ENCODE measurements at regions not wholly inside any gene's neighbourhood (a gene's known extent, or its start where the extent isn't known, plus 50 kb on each side); places are given as distances from the start of the nearest gene placed in this dataset.

- DNase-seq (ENCODE audit: low read depth, low spot score) = no peak
- Histone ChIP-seq H3K36me3 (ENCODE audit: insufficient read depth, low read length) (no peaks in the 10 kb centered on the region), H3K9ac (ENCODE audit: insufficient read length) (no peak overlapping the region), H3K4me3 (peak overlapping the region; percentile 15; the same call in 1 of the 2 replicates), H3K9me3 (ENCODE audit: low read depth, low read length) (no peaks in the 10 kb centered on the region), H3K27ac (no peak overlapping the region)
- no peak for TF ChIP-seq EZH2 (IDR thresholded peaks at IDR 0.05)
- no peak for TF ChIP-seq FOXP2 (optimal IDR thresholded peaks at IDR 0.05; ENCODE audit: control extremely low read depth, extremely low read length, insufficient read depth)
- TF ChIP-seq POLR2AphosphoS5 (IDR thresholded peaks at IDR 0.05; ENCODE audit: borderline replicate concordance, low read depth, low read length) = no peak
These were observed 253.8 kb downstream of the TNS1 start for GRCh38 chr2:217749008-217749407.

GRCh38 chr2:217746808-217747207, 256.0 kb downstream of the TNS1 start:
- H3K27ac ChIP-seq = no peak overlapping the region
- TF ChIP-seq POLR2AphosphoS5 (IDR thresholded peaks at IDR 0.05; ENCODE audit: borderline replicate concordance, low read depth, low read length) (no peak), EZH2 (IDR thresholded peaks at IDR 0.05) (no peak), FOXP2 (optimal IDR thresholded peaks at IDR 0.05; ENCODE audit: control extremely low read depth, extremely low read length, insufficient read depth) (no peak)
- no peak for DNase-seq (ENCODE audit: low read depth, low spot score)
- H3K36me3 ChIP-seq (ENCODE audit: insufficient read depth, low read length) = no peaks in the 10 kb centered on the region
- H3K4me3 ChIP-seq = no peak overlapping the region
- H3K9ac ChIP-seq (ENCODE audit: insufficient read length) = no peak overlapping the region
- H3K9me3 ChIP-seq (ENCODE audit: low read depth, low read length) = no peaks in the 10 kb centered on the region

- TF ChIP-seq POLR2AphosphoS5 (IDR thresholded peaks at IDR 0.05; ENCODE audit: borderline replicate concordance, low read depth, low read length) = no peak
- TF ChIP-seq EZH2 (IDR thresholded peaks at IDR 0.05) = no peak
- no peak for TF ChIP-seq FOXP2 (optimal IDR thresholded peaks at IDR 0.05; ENCODE audit: control extremely low read depth, extremely low read length, insufficient read depth)
- H3K9me3 ChIP-seq (ENCODE audit: low read depth, low read length) = no peaks in the 10 kb centered on the region
- DNase-seq (ENCODE audit: low read depth, low spot score) = no peak
- no peak overlapping the region for H3K27ac ChIP-seq
- H3K4me3 ChIP-seq = no peak overlapping the region
- H3K9ac ChIP-seq (ENCODE audit: insufficient read length) = no peak overlapping the region
- no peaks in the 10 kb centered on the region for H3K36me3 ChIP-seq (ENCODE audit: insufficient read depth, low read length)
These were observed 258.6 kb downstream of the TNS1 start for GRCh38 chr2:217743966-217744761.

GRCh38 chr2:217743407-217743806, 259.4 kb downstream of the TNS1 start:
- DNase-seq (ENCODE audit: low read depth, low spot score) = no peak
- no peak overlapping the region for H3K4me3 ChIP-seq
- H3K36me3 ChIP-seq (ENCODE audit: insufficient read depth, low read length) = no peaks in the 10 kb centered on the region
- no peak overlapping the region for H3K27ac ChIP-seq
- TF ChIP-seq FOXP2 (optimal IDR thresholded peaks at IDR 0.05; ENCODE audit: control extremely low read depth, extremely low read length, insufficient read depth) (no peak), POLR2AphosphoS5 (IDR thresholded peaks at IDR 0.05; ENCODE audit: borderline replicate concordance, low read depth, low read length) (no peak), EZH2 (IDR thresholded peaks at IDR 0.05) (no peak)
- H3K9me3 ChIP-seq (ENCODE audit: low read depth, low read length) = no peaks in the 10 kb centered on the region
- no peak overlapping the region for H3K9ac ChIP-seq (ENCODE audit: insufficient read length)

GRCh38 chr2:217742841-217743240, 260.0 kb downstream of the TNS1 start:
- DNase-seq (ENCODE audit: low read depth, low spot score) = no peak
- no peak for TF ChIP-seq POLR2AphosphoS5 (IDR thresholded peaks at IDR 0.05; ENCODE audit: borderline replicate concordance, low read depth, low read length)
- no peak for TF ChIP-seq FOXP2 (optimal IDR thresholded peaks at IDR 0.05; ENCODE audit: control extremely low read depth, extremely low read length, insufficient read depth)
- no peak for TF ChIP-seq EZH2 (IDR thresholded peaks at IDR 0.05)
- no peak overlapping the region for H3K4me3 ChIP-seq
- H3K9ac ChIP-seq (ENCODE audit: insufficient read length) = no peak overlapping the region
- no peaks in the 10 kb centered on the region for H3K9me3 ChIP-seq (ENCODE audit: low read depth, low read length)
- no peak overlapping the region for H3K27ac ChIP-seq
- no peaks in the 10 kb centered on the region for H3K36me3 ChIP-seq (ENCODE audit: insufficient read depth, low read length)

- no peak for TF ChIP-seq FOXP2 (optimal IDR thresholded peaks at IDR 0.05; ENCODE audit: control extremely low read depth, extremely low read length, insufficient read depth)
- no peak for TF ChIP-seq EZH2 (IDR thresholded peaks at IDR 0.05)
- TF ChIP-seq POLR2AphosphoS5 (IDR thresholded peaks at IDR 0.05; ENCODE audit: borderline replicate concordance, low read depth, low read length) = no peak
- Histone ChIP-seq H3K9me3 (ENCODE audit: low read depth, low read length) (no peaks in the 10 kb centered on the region), H3K27ac (no peak overlapping the region), H3K4me3 (no peak overlapping the region), H3K36me3 (ENCODE audit: insufficient read depth, low read length) (no peaks in the 10 kb centered on the region), H3K9ac (ENCODE audit: insufficient read length) (no peak overlapping the region)
- no peak for DNase-seq (ENCODE audit: low read depth, low spot score)
These were observed 260.5 kb downstream of the TNS1 start for GRCh38 chr2:217742276-217742675.

GRCh38 chr2:217741381-217741955, 261.3 kb downstream of the TNS1 start:
- H3K4me3 ChIP-seq = no peak overlapping the region
- no peak for DNase-seq (ENCODE audit: low read depth, low spot score)
- no peak overlapping the region for H3K27ac ChIP-seq
- H3K9ac ChIP-seq (ENCODE audit: insufficient read length) = no peak overlapping the region
- H3K9me3 ChIP-seq (ENCODE audit: low read depth, low read length) = no peaks in the 10 kb centered on the region
- H3K36me3 ChIP-seq (ENCODE audit: insufficient read depth, low read length) = no peaks in the 10 kb centered on the region
- TF ChIP-seq POLR2AphosphoS5 (IDR thresholded peaks at IDR 0.05; ENCODE audit: borderline replicate concordance, low read depth, low read length) (no peak), EZH2 (IDR thresholded peaks at IDR 0.05) (no peak), FOXP2 (optimal IDR thresholded peaks at IDR 0.05; ENCODE audit: control extremely low read depth, extremely low read length, insufficient read depth) (no peak)

- no peak overlapping the region for H3K4me3 ChIP-seq
- no peaks in the 10 kb centered on the region for H3K9me3 ChIP-seq (ENCODE audit: low read depth, low read length)
- no peak overlapping the region for H3K27ac ChIP-seq
- DNase-seq (ENCODE audit: low read depth, low spot score) = no peak
- no peak overlapping the region for H3K9ac ChIP-seq (ENCODE audit: insufficient read length)
- no peaks in the 10 kb centered on the region for H3K36me3 ChIP-seq (ENCODE audit: insufficient read depth, low read length)
- TF ChIP-seq POLR2AphosphoS5 (IDR thresholded peaks at IDR 0.05; ENCODE audit: borderline replicate concordance, low read depth, low read length) (no peak), FOXP2 (optimal IDR thresholded peaks at IDR 0.05; ENCODE audit: control extremely low read depth, extremely low read length, insufficient read depth) (no peak), EZH2 (IDR thresholded peaks at IDR 0.05) (no peak)
These were observed 262.0 kb downstream of the TNS1 start for GRCh38 chr2:217740756-217741155.

Measured in SK-N-MC (cell line).